ENCODE measurements at regions not wholly inside any gene's neighbourhood (a gene's known extent, or its start where the extent isn't known, plus 50 kb on each side); places are given as distances from the start of the nearest gene placed in this dataset.

- TF ChIP-seq, protein P1, sequence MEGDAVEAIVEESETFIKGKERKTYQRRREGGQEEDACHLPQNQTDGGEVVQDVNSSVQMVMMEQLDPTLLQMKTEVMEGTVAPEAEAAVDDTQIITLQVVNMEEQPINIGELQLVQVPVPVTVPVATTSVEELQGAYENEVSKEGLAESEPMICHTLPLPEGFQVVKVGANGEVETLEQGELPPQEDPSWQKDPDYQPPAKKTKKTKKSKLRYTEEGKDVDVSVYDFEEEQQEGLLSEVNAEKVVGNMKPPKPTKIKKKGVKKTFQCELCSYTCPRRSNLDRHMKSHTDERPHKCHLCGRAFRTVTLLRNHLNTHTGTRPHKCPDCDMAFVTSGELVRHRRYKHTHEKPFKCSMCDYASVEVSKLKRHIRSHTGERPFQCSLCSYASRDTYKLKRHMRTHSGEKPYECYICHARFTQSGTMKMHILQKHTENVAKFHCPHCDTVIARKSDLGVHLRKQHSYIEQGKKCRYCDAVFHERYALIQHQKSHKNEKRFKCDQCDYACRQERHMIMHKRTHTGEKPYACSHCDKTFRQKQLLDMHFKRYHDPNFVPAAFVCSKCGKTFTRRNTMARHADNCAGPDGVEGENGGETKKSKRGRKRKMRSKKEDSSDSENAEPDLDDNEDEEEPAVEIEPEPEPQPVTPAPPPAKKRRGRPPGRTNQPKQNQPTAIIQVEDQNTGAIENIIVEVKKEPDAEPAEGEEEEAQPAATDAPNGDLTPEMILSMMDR (conservative IDR thresholded peaks at IDR 0.05; ENCODE audit: low read depth, low read length): no peak
- no peak for DNase-seq (ENCODE audit: low read depth)
- no peak overlapping the region for H3K4me3 ChIP-seq (ENCODE audit: low read length)
Measured at GRCh38 chrX:129043138-129043537, 480.2 kb downstream of the SMARCA1 start.

GRCh38 chrX:129041319-129041718 is 482.0 kb downstream of the SMARCA1 start:
- TF ChIP-seq, protein P1 (conservative IDR thresholded peaks at IDR 0.05; ENCODE audit: low read depth, low read length): no peak
- H3K4me3 ChIP-seq (ENCODE audit: low read length): no peak overlapping the region

GRCh38 chrX:129040124-129040523 is 483.2 kb downstream of the SMARCA1 start:
- TF ChIP-seq, protein P1 (conservative IDR thresholded peaks at IDR 0.05; ENCODE audit: low read depth, low read length): no peak
- no peak for DNase-seq (ENCODE audit: low read depth)
- no peak overlapping the region for H3K4me3 ChIP-seq (ENCODE audit: low read length)

More at GRCh38 chrX:129041319-129041718, 482.0 kb downstream of the SMARCA1 start:
- no peak for DNase-seq (ENCODE audit: low read depth)

DNA sequence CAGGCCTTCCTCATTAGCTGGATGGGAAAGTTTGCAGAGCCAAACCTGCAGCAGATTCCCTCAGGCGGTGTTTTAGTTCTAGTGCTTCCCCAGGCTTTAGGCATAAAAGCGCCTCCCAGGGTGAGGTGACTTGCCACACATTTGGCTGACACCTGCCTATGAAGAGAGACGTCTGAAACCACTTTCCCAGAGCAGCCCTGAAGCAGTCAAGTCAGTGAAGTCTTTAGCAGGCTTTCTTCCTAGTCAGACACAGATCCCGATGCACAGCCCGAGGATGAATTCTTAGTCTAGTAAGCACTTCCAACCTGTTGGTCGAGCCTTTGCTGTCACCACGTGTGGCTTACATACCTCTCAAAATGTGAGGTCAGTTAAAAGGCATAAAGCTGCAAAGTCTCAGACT is 484.1 kb downstream of the SMARCA1 start:
- no peak for DNase-seq (ENCODE audit: low read depth)
- TF ChIP-seq, protein P1 (conservative IDR thresholded peaks at IDR 0.05; ENCODE audit: low read depth, low read length): no peak
- H3K4me3 ChIP-seq (ENCODE audit: low read length): no peak overlapping the region

- TF ChIP-seq, protein P1 (conservative IDR thresholded peaks at IDR 0.05; ENCODE audit: low read depth, low read length): no peak
- no peak overlapping the region for H3K4me3 ChIP-seq (ENCODE audit: low read length)
- no peak for DNase-seq (ENCODE audit: low read depth)
Measured at GRCh38 chrX:129037389-129037788, 485.9 kb downstream of the SMARCA1 start.

DNA sequence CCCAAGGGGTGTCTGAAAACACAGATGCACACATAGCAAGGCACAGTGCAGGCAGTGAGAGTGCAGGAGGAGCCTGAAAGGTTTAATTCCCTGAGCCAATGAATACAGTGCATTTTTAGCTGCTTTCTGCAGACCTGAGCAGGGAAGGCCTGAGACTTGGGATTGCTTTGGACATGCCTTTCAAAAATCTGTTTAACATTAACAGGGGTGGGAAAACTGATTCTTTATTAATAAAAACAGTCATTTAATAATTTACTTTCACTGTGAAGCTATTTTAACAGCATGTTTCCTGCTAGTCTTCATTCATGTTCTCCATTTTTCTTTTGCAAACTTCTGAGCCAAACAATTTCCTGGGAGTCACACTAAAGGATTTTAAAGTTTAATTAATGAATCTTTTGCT is 488.1 kb downstream of the SMARCA1 start:
- TF ChIP-seq, protein P1 (conservative IDR thresholded peaks at IDR 0.05; ENCODE audit: low read depth, low read length): no peak
- H3K4me3 ChIP-seq (ENCODE audit: low read length): no peak overlapping the region
- no peak for DNase-seq (ENCODE audit: low read depth)

DNA sequence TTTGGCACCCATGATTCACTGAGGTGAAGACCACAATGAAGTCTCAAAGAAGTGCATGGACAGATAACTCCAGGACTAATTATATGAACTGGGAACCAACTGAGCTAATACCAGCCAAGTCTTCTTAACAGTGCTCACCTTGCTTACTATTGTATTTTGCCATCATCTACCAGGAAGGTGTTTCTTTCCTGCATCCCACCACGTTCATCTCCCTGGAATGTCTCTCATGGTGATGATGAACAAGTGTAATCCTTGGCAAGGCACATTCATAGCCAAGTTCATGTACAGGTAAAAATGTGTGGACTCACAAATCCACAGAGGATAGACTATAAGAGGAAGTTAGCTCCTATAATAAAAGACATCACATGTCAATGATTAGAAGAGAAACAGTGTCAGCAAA is 489.1 kb downstream of the SMARCA1 start:
- no peak for DNase-seq (ENCODE audit: low read depth)
- no peak overlapping the region for H3K4me3 ChIP-seq (ENCODE audit: low read length)
- TF ChIP-seq, protein P1 (conservative IDR thresholded peaks at IDR 0.05; ENCODE audit: low read depth, low read length): no peak

Measured in retinal pigment epithelial cell (primary cell).